GM19025 (cell line): ENCODE measurements at regions not wholly inside any gene's neighbourhood (a gene's known extent, or its start where the extent isn't known, plus 50 kb on each side); places are given as distances from the start of the nearest gene placed in this dataset.

Experiments
- ATAC-seq: cut with Tn5 transposase; IDR thresholded peaks from one replicate; pipeline ENCODE4 v1.9.1; 2021; ENCODE audit warnings: mild to moderate bottlenecking, low read depth, moderate library complexity; ENCODE audit not compliant: unreplicated experiment

GRCh38 chr13:47288546-47288945, 391.7 kb upstream of the HTR2A start:
- ATAC-seq = no peak

- ATAC-seq = no peak
Measured at GRCh38 chr13:47287291-47287751, 390.5 kb upstream of the HTR2A start.

DNA sequence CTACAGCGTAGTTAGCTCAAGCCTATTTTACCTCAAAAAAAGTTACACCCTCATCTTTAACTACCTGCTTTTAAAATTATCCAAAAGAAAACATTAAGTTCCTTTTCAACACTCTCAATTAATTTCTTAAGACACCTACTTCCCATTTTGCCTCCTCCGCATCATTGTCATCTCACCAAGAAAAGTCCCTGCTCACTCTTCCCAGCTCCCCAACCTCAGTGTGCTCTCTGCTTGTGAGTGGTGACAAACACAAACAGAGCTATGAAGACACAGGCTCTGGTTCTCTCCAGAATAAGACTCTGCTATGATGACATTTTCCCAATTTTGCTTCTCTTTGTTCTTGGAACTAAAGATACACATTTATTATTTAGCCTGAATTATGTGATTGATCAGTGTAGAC, 385.1 kb upstream of the HTR2A start:
- no peak for ATAC-seq

DNA sequence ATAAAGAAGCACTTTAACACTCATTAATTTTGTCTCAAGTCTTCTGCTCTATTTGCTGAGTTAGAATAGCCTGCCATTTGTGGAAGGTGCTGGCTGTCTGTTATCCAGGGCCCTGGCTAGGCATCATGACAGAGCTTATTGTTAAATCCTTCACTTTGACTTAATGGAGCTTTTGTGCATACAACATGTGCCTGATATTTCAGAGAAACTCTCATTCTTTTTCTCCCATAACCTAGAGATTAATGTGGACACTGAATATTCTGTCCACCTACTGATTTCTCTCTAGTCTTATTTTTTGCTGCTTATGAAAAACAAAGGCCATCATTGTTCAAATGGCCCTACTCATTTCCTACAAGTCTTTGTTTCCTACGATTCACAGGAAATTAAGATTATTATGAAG, 383.1 kb upstream of the HTR2A start:
- no peak for ATAC-seq

DNA sequence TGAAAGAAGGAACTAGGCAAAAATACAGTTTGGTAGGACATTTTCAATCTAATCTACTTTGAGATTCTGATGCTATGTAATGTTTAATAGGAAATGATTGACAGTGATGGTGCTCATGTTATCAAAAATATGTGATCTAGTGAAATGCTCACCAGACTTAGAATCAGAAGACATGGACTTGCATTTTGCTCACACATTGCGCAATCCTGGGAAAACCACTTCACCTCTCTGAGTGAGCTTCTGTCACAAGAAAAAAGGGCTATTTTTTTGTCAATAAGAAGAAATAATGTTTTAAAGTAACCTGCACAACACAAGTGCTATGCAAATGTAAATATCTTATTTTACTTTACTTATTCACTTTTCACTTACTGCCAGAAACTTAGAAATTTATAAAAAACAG, 380.9 kb upstream of the HTR2A start:
- no peak for ATAC-seq

- no peak for ATAC-seq
Measured at GRCh38 chr13:47268270-47268669, 371.4 kb upstream of the HTR2A start.

DNA sequence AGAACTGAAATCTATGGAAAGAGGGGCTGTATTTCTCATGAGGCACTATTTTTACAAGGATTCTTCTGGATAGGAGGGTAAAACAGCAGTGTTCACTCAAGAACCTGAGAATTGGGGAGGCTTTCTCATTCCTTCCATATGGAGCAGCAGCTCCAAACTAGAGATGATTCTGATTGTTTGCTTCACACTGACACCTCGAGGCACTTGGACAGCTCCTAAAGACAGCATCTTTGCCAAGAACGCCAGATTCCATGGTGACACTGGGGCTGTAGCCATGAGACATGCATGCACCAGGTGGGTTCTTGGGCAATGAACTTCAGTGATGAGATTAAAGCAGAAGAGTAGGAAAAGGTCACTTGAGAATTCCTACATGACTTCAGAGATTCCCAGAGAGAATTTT, 361.5 kb upstream of the HTR2A start:
- no peak for ATAC-seq

GRCh38 chr13:47256618-47257017, 359.8 kb upstream of the HTR2A start:
- ATAC-seq = no peak

DNA sequence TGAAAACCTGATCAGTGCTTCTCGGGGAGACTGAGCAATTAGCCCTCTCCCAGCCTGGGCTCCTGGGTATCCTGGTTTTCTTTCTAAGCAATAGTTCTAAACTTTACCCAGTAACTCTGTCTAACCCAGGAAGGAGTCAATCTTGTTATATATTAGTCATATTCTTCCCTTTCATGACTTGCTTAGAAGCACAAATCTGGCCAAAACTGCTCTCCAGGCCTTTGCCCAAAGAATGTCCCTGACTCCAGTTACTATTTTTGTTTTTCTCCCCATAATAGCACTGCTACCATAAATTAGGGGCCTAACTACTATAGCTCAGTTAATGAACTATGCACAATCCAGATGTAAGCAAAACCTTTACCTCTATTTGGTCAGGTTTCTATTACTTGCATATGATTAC, 355.8 kb upstream of the HTR2A start:
- ATAC-seq = no peak

DNA sequence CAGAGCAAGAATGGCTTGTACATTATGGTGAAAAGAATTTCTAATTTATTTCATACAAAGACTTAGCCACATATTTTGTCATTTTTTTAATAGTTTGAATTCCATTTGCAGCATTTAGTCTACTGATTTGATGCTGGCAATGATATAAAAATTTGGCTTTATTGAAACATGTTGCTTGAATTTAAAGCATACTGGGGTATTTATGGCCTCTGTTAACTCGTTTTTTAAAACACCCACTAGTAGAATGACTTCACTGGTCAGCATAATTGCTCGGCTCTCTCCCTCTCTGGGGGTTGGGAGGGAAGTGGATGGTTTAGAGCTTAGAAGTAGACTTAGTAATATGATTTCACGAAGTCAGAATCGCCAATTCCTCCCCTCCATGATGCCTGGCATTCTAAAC, 354.9 kb upstream of the HTR2A start:
- no peak for ATAC-seq

DNA sequence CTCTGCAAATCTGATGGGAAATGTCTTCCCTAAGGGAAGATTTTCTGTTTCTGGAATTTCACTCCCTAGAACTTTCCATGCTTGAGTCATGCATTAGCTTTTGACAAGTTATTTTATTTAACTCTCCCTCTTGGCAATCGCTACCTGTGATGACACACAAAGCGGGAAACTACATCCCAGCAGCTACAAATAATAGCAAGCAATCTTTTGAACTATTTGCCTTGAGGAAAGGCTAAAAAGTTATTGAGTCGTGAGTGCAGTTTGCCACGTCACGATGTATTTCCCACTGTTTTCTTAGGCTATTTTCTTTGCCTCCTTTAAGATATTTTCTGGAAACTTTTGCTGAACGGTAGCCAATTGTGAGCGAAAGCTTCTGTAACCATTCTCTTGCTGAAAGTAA, 353.3 kb upstream of the HTR2A start:
- ATAC-seq = no peak

DNA sequence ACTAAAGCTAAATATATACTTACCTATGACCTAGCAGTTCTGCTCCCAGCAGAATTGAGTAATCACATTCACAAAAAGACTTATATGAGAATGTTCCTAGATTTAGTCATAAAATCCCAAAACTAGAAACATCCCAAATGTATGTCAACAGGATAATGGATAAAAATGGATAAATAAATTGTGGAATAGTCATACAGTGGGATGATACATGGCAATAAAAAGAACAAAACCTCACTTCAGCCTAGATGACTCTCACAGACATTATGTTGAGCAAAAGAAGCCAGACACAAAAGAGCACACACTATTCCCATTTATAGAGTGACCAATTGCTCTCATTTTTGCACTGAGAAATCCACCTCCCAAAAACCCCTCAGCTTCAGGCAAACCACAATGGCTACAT, 352.4 kb upstream of the HTR2A start:
- no peak for ATAC-seq

DNA sequence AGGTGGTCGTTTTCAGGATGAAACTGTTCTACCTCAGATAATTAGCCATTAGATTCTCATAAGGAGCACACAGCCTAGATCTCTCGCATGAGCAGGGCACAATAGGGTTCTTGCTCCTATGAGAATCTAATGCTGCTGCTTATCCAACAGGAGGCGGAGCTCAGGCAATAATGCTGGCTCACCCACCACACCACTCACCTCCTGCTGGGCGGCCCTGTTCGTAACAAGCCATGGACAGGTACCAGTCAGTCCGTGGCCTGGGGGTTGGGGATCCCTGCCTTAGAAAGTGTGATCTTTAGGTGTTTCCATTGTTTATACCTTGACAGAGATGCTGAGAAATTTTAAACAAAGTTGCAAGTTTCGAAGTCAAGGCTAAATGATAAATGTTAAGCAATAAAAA, 344.6 kb upstream of the HTR2A start:
- no peak for ATAC-seq

DNA sequence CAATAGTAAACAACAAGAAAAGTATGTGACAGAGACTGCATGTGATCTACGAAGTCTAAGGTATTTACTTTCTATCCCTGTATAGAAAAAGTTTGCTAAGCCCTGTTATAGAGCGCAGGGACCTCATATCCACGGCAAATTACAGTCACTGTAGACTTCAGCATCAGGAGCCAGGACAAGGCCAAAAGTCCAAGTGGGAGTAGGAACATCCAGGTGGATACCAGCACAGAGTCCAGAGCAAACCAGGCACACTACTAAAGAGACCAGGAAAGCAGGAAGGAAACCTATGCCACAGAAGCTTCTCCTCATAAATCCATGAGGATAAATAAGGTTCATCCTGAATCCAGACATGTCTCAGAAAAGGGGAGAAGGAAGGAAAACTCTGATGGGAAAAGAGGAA, 342.2 kb upstream of the HTR2A start:
- ATAC-seq = no peak

DNA sequence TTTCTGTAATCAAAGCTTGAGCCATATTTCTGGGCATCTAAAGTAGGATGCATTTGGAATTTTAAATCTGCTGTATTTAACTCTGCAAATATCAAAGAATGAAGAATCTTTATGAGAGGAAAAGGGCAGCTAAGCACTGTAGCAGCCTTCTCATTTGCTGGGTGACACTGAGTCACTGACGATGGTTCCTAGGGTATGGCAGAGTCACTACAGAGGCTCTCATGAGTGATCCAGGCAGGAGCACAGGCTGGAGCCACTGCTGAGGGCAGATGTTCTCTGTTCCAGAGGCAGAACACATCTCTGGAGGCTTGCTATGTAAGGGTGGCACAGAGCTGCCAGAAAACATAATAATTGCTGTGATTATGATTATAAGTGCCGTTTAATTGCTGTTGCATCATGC, 340.7 kb upstream of the HTR2A start:
- ATAC-seq = no peak

GRCh38 chr13:47233734-47234133, 336.9 kb upstream of the HTR2A start:
- ATAC-seq = no peak

DNA sequence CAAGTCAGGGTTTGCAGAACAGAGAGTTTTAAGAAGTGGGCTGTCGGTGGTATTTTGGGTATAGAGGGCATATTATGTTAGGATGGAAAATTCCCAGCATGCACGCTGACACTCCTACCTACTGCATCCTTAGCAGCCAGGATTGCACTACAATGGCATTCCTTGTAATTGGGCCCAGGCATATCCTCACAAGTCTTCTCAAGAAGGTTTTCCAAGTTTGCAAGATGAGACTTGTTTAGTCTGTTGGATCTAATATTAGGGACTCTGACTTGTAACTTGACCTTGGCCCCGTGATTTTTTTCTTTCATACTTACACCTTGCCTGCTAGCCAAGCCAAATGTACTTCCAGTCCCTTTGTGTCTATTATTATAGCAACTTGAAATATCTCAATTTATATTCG, 335.7 kb upstream of the HTR2A start:
- ATAC-seq = no peak

GRCh38 chr13:47230155-47230554, 333.3 kb upstream of the HTR2A start:
- no peak for ATAC-seq

DNA sequence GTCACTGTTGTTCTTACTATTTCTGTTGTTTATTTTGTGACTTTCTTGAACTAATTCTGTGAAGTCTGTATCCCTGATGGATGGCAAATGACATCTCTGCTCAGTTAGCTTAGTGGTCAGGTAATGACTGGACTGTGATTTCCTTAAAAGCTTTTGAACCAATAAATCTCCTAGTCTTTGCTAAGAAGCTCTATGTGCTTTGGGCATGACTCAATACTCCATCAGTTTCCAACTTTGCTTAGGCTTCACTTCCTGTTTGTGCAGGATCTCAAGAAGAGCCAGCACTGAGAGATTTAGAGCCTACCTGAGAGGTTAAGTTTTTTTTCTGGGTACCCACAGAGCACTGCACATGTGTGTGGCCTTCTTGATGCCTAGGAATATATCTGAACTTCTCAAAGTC, 329.7 kb upstream of the HTR2A start:
- no peak for ATAC-seq

- ATAC-seq = no peak
Measured at GRCh38 chr13:47220453-47221140, 323.7 kb upstream of the HTR2A start.

- no peak for ATAC-seq
Measured at GRCh38 chr13:47218611-47219010, 321.8 kb upstream of the HTR2A start.

DNA sequence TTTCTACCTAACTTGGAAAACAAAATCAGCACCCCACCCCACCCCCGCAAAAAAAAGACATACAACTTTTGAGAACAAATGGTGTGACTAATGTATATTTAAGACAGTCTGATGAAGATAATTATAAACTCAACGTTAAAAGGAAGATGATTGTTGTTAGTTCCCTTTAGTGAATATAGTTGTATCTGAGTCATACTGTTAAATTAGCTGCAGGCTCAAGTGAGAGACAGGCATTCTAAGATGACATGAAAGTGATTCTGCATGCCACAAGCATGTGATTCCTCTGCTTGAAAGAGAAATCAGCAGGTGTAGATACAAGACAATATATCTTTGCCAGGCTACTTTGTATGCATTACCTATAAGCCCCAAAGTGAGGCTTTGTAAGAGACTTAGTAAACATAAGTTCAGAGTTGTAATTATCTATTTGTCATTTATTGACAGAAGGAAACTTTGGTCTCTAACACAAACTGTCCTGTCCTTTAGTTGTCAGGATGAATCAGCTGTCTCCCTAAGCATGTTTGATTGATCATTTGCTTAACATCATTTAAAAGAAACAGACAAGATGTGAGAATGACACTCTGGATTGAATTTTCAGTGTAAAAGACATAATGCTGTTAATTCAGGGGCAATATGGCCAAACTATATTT, 319.4 kb upstream of the HTR2A start:
- ATAC-seq = no peak
